ENCODE measurements at regions not wholly inside any gene's neighbourhood (a gene's known extent, or its start where the extent isn't known, plus 50 kb on each side); places are given as distances from the start of the nearest gene placed in this dataset.

GRCh38 chr3:22923711-22924110 lies 279.4 kb upstream of the UBE2E2 start:
- TF ChIP-seq CTCF (IDR thresholded peaks at IDR 0.05; ENCODE audit: extremely low read depth in 1 of 2, insufficient read depth in 1 of 2, low read depth in 1 of 2, low read length in 2 of 2) (no peak), POLR2A (IDR thresholded peaks at IDR 0.05; ENCODE audit: low read depth, low read length) (no peak), FOS (IDR thresholded peaks at IDR 0.05; ENCODE audit: borderline replicate concordance, insufficient read depth, low read length) (no peak), POLR2AphosphoS5 (IDR thresholded peaks at IDR 0.05; ENCODE audit: insufficient read depth, low read depth, low read length) (no peak), GATA2 (IDR thresholded peaks at IDR 0.05; ENCODE audit: insufficient read depth, insufficient read length, low read depth, low read length) (no peak), MAX (IDR thresholded peaks at IDR 0.05; ENCODE audit: insufficient read depth, insufficient read length) (no peak), EZH2 (IDR thresholded peaks at IDR 0.05; ENCODE audit: borderline replicate concordance, low read depth, low read length, severe bottlenecking) (no peak)

Data from endothelial cell of umbilical vein (primary cell).